HL-60 (cell line): ENCODE measurements at regions not wholly inside any gene's neighbourhood (a gene's known extent, or its start where the extent isn't known, plus 50 kb on each side); places are given as distances from the start of the nearest gene placed in this dataset.

ENCODE experiments used
- DNase-seq, 2 experiments: peaks; one replicate each; pipeline ENCODE4 v3.0.0-alpha.2; 2010 to 2020; ENCODE audit warnings: low read depth in 1 of 2, low spot score in 1 of 2
- H3K27ac ChIP-seq: fragments of 250-450 bp; sonication (Bioruptor Pico); replicated peaks from 2 replicates; pipeline ENCODE4 v1.5.1; 2020; ENCODE audit warnings: mild to moderate bottlenecking, moderate library complexity
- H3K27me3 ChIP-seq: fragments of 250-450 bp; sonication (Bioruptor Pico); 2 replicates; pipeline ENCODE4 v1.5.1; 2021; ENCODE audit warnings: mild to moderate bottlenecking, moderate library complexity; ENCODE audit not compliant: insufficient read depth, poor library complexity, severe bottlenecking
- H3K4me3 ChIP-seq: replicated peaks from 2 replicates; pipeline ENCODE4 v1.5.1; 2011; ENCODE audit warnings: mild to moderate bottlenecking, control low read depth, low read length; ENCODE audit not compliant: insufficient read depth
- CTCF ChIP-seq: IDR thresholded peaks from one replicate; pipeline ENCODE4 v1.5.1; 2011; ENCODE audit warnings: low read length, control low read depth, inconsistent platforms; ENCODE audit not compliant: insufficient read depth
- GABPA ChIP-seq: IDR thresholded peaks from 2 replicates; pipeline ENCODE4 v1.6.1; 2012; ENCODE audit warnings: low read depth
- POLR2AphosphoS5 ChIP-seq: IDR thresholded peaks from 2 replicates; pipeline ENCODE4 v1.6.1; 2012; ENCODE audit warnings: low read depth
- REST ChIP-seq: IDR thresholded peaks from 2 replicates; pipeline ENCODE4 v1.6.1; 2012; ENCODE audit warnings: low read depth; ENCODE audit not compliant: insufficient replicate concordance
- SPI1 ChIP-seq: IDR thresholded peaks from 2 replicates; pipeline ENCODE4 v1.6.1; 2012; ENCODE audit warnings: low read depth, mild to moderate bottlenecking, borderline replicate concordance

DNA sequence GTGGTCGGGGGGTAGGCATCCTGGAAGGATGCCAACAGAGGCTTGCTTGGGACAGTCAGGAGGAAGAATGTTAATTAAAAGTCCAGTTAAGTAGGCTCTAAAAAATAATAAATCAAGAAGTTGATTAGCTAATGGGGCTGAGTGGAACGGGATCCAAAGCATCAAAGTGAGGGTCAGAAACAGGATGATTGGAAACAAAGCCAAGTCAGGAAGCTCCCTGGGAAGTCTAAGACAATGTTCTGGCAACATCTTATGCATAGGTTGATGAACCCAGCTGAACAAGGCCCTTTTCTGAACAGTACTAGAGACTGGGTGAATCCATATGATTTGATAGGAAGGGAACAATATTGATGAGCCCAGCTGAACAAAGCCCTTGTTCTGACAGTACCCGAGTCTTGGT lies 50.2 kb upstream of the STARD4 start:
- no peaks in the 10 kb centered on the region for H3K27me3 ChIP-seq
- TF ChIP-seq POLR2AphosphoS5 (no peak), CTCF (no peak), SPI1 (no peak), REST (no peak), GABPA (no peak)
- H3K4me3 ChIP-seq = no peak overlapping the region
- DNase-seq = no peak
- H3K27ac ChIP-seq = no peak overlapping the region
